ENCODE measurements at regions not wholly inside any gene's neighbourhood (a gene's known extent, or its start where the extent isn't known, plus 50 kb on each side); places are given as distances from the start of the nearest gene placed in this dataset.

DNA sequence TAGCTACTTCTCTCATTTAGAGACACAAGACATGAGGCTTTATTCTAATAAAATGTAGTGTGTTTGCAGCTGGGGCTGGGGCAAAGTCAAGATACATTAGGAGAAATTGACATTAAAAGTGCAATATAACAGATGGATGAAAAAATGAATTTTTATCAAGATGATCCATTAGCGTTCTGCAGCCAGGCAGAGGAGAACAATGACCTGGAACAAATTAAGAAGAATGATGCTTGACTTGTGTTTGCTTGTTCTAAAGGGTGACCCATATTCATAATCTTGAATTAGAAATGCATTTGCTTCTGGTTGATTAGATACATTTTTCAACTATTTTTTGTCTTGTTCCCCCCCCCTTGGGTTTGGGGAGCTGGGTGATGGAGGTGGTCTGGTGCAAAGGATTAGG is 439.5 kb upstream of the BOD1L1 start:
- ATAC-seq = no peak

DNA sequence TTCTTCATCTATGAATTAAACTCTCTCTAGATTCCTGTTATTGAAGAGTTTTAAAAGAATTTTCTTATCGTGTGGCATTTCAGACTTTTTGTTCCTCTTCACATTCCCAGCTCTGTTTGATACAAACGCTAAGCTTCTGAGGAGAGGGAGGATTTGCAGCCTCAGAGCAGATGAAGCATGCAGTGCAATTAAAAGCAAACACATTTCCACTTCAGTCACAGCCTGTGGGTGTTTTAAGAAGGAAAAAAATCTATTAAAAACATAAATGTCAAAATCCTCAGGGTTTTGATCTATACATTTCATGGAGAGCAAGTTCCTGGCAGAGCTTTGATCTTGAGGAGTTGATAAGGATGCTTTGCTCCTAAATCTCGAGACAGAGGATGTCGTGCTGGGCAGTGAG is 442.4 kb upstream of the BOD1L1 start:
- ATAC-seq (no peak), DNase-seq (no peak)
- TF ChIP-seq, protein P1, sequence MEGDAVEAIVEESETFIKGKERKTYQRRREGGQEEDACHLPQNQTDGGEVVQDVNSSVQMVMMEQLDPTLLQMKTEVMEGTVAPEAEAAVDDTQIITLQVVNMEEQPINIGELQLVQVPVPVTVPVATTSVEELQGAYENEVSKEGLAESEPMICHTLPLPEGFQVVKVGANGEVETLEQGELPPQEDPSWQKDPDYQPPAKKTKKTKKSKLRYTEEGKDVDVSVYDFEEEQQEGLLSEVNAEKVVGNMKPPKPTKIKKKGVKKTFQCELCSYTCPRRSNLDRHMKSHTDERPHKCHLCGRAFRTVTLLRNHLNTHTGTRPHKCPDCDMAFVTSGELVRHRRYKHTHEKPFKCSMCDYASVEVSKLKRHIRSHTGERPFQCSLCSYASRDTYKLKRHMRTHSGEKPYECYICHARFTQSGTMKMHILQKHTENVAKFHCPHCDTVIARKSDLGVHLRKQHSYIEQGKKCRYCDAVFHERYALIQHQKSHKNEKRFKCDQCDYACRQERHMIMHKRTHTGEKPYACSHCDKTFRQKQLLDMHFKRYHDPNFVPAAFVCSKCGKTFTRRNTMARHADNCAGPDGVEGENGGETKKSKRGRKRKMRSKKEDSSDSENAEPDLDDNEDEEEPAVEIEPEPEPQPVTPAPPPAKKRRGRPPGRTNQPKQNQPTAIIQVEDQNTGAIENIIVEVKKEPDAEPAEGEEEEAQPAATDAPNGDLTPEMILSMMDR (IDR thresholded peaks at IDR 0.05) = no peak
- TF ChIP-seq POLR2A (IDR thresholded peaks at IDR 0.05) = no peak
- no peaks in the 10 kb centered on the region for H3K4me1 ChIP-seq
- no peak overlapping the region for H3K4me3 ChIP-seq
- no peak overlapping the region for H3K27ac ChIP-seq
- intact Hi-C loops (cut with DNase I) = no loop called here
- H3K27me3 ChIP-seq = no peaks in the 10 kb centered on the region
- H3K9me3 ChIP-seq = no peaks in the 10 kb centered on the region
- 36% methylated on average over 4 of the region's 4 CpGs for WGBS (ENCODE audit: insufficient coverage, low coverage, low lambda C conversion rate, missing lambda C conversion rate)
- H3K36me3 ChIP-seq = no peaks in the 10 kb centered on the region

More for the DNA sequence above, 439.5 kb upstream of the BOD1L1 start:
- DNase-seq = no peak
- Histone ChIP-seq H3K27ac (no peak overlapping the region), H3K4me1 (no peaks in the 10 kb centered on the region), H3K9me3 (no peaks in the 10 kb centered on the region), H3K36me3 (no peaks in the 10 kb centered on the region), H3K27me3 (no peaks in the 10 kb centered on the region), H3K4me3 (no peak overlapping the region)
- intact Hi-C loops (cut with DNase I) = no loop called here
- no peak for TF ChIP-seq POLR2A (IDR thresholded peaks at IDR 0.05)
- TF ChIP-seq, protein P1 (IDR thresholded peaks at IDR 0.05) = no peak
- WGBS (ENCODE audit: insufficient coverage, low coverage, low lambda C conversion rate, missing lambda C conversion rate) = 64% methylated on average over 1 of the region's 1 CpG

DNA sequence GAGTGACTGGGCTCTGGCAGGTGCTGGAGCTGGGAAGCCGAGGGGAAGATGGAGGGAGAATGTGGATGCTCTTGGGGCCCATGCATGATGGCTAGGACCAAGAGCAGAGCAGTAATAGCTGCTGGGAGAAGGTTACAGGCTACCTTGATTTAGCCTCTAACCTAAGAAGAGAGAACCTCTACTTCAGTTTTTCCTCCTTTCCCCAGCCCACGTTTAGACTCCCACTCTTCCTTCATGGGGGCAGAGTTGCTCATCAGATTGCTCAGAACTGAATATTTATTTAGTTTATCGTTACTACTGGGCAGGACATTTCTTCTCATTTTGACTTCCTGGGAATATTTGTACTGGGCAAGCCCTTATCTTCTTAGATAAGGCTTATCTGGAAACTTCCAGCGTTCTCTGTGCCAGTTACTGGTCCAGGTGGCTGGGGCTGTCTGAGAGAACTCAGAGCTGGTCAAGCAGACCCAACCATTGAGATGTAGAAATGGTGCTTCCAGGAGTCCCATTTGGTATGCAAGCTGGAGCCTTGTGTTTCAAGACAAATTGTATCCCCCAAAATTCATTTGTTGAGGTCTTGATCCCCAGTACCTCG is 442.9 kb upstream of the BOD1L1 start:
- ATAC-seq (peak in 1 of 4 donors; percentile 46), DNase-seq (no peak)
- no peaks in the 10 kb centered on the region for H3K27me3 ChIP-seq
- H3K36me3 ChIP-seq = no peaks in the 10 kb centered on the region
- H3K27ac ChIP-seq = no peak overlapping the region
- WGBS (ENCODE audit: insufficient coverage, low coverage, low lambda C conversion rate, missing lambda C conversion rate) = 18% methylated on average over 5 of the region's 5 CpGs
- no peaks in the 10 kb centered on the region for H3K9me3 ChIP-seq
- H3K4me3 ChIP-seq = no peak overlapping the region
- intact Hi-C loops (cut with DNase I) = no loop called here
- TF ChIP-seq POLR2A (IDR thresholded peaks at IDR 0.05) = no peak
- TF ChIP-seq, protein P1 (IDR thresholded peaks at IDR 0.05) = no peak
- H3K4me1 ChIP-seq = no peaks in the 10 kb centered on the region

DNA sequence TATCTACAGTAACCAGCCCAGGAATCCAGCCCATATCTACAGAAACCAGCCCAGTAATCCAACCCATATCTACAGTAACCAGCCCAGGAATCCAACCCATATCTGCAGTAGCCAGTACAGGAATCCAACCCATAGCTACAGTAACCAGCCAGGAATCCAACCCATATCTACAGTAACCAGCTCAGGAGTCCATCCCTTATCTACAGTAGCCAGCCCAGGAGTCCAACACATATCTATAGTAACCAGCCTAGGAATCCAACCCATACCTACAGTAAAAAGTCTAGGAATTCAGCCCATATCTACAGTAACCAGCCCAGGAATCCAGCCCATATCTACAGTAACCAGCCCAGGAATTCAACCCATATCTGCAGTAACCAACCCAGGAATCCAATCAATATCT is 445.0 kb upstream of the BOD1L1 start:
- no peak for ATAC-seq
- Histone ChIP-seq H3K27me3 (no peaks in the 10 kb centered on the region), H3K36me3 (no peaks in the 10 kb centered on the region), H3K4me3 (no peak overlapping the region), H3K27ac (no peak overlapping the region), H3K9me3 (no peaks in the 10 kb centered on the region), H3K4me1 (no peaks in the 10 kb centered on the region)
- no peak for DNase-seq
- TF ChIP-seq, protein P1 (IDR thresholded peaks at IDR 0.05) = no peak
- TF ChIP-seq POLR2A (IDR thresholded peaks at IDR 0.05) = no peak
- intact Hi-C loops (cut with DNase I) = no loop called here

DNA sequence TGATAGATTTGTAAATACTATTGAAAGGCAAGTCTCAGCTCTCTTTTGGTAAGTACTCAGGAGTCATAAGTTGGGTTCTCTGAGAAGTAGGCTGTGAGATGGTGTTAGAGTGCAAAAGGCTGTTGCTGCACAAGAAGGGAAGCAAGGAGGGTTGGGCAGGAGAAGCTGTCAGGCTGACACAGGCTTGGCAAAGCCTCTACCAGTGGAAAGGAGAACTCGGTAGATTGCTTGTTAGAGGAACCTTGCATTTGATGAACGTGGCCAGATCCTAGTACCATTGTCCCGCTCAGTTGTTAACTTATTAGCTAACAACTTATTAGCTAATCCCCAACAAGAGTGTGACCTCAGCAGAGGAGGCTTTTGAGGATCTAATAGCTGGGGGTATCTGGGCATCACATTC is 449.3 kb upstream of the BOD1L1 start:
- TF ChIP-seq, protein P1 (IDR thresholded peaks at IDR 0.05) = no peak
- TF ChIP-seq POLR2A (IDR thresholded peaks at IDR 0.05) = no peak
- DNase-seq (no peak), ATAC-seq (no peak)
- H3K4me3 ChIP-seq = no peak overlapping the region
- no peaks in the 10 kb centered on the region for H3K36me3 ChIP-seq
- H3K9me3 ChIP-seq = no peaks in the 10 kb centered on the region
- H3K27ac ChIP-seq = no peak overlapping the region
- 79% methylated on average over 3 of the region's 3 CpGs for WGBS (ENCODE audit: insufficient coverage, low coverage, low lambda C conversion rate, missing lambda C conversion rate)
- H3K4me1 ChIP-seq = no peaks in the 10 kb centered on the region
- intact Hi-C loops (cut with DNase I) = no loop called here
- no peaks in the 10 kb centered on the region for H3K27me3 ChIP-seq
